Astrocyte (in vitro differentiated cells and primary cell): ENCODE measurements at regions not wholly inside any gene's neighbourhood (a gene's known extent, or its start where the extent isn't known, plus 50 kb on each side); places are given as distances from the start of the nearest gene placed in this dataset.

Source experiments
- EZH2 ChIP-seq: IDR thresholded peaks from 2 replicates; pipeline ENCODE4 v1.6.1; 2012; ENCODE audit warnings: mild to moderate bottlenecking, low read length, inconsistent platforms; ENCODE audit not compliant: insufficient read depth
- TF ChIP-seq, protein P1 (sequence below): IDR thresholded peaks from 2 replicates; pipeline ENCODE4 v1.5.1; 2011; ENCODE audit warnings: low read depth, mild to moderate bottlenecking, inconsistent platforms, low read length, moderate library complexity; ENCODE audit not compliant: insufficient read depth

DNA sequence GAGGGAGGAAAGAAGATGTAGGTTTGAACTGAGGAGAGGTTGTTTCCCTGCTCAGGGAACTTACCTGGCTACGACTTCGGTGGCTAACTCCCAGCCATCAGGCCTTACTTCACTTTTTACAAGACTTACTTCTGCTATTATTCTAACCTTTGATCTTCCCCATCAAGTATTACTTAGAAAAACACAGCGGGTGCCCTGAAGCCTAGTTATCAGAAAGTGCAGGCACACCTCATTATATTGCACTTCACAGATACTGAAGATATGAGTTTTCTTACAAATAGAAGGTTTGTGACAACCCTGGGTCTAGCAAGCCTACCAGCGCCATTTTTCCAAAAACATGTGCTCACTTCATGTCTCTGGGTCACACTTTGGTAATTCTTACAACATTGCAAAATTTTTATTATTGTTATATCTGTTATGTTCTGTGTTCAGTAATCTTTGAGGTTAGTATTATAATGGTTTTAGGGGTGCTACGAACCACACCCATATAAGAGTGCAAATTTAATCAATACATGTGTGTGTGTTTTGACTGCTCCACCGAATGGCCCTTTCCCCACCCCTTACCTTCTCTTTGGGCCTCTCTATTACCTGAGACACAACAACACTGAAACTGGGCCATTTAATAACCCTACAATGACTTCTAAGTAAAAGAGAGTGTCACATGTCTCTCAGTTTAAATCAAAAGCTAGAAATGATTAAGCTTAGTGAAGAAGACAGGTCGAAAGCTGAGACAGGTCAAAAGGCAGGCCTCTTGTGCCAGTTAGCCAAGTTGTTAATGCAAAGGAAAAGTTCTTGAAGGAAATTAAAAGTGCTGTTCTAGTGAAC lies 2102.7 kb upstream of the WWC1 start:
- TF ChIP-seq, protein P1, sequence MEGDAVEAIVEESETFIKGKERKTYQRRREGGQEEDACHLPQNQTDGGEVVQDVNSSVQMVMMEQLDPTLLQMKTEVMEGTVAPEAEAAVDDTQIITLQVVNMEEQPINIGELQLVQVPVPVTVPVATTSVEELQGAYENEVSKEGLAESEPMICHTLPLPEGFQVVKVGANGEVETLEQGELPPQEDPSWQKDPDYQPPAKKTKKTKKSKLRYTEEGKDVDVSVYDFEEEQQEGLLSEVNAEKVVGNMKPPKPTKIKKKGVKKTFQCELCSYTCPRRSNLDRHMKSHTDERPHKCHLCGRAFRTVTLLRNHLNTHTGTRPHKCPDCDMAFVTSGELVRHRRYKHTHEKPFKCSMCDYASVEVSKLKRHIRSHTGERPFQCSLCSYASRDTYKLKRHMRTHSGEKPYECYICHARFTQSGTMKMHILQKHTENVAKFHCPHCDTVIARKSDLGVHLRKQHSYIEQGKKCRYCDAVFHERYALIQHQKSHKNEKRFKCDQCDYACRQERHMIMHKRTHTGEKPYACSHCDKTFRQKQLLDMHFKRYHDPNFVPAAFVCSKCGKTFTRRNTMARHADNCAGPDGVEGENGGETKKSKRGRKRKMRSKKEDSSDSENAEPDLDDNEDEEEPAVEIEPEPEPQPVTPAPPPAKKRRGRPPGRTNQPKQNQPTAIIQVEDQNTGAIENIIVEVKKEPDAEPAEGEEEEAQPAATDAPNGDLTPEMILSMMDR = no peak
- no peak for TF ChIP-seq EZH2
